HG02623 (cell line): ENCODE measurements at regions not wholly inside any gene's neighbourhood (a gene's known extent, or its start where the extent isn't known, plus 50 kb on each side); places are given as distances from the start of the nearest gene placed in this dataset.
"Not testable (repeated sequence)": the region's sequence is repeated elsewhere in the genome, so short reads cannot be mapped to it uniquely, and the experiment has no call there.

Experiments
- ATAC-seq: cut with Tn5 transposase; IDR thresholded peaks from one replicate; pipeline ENCODE4 v1.9.1; 2021; ENCODE audit warnings: moderate library complexity; ENCODE audit not compliant: unreplicated experiment

- ATAC-seq: no peak
Measured at GRCh38 chr7:27032839-27033238, 63.0 kb downstream of the HOXA1 start.

DNA sequence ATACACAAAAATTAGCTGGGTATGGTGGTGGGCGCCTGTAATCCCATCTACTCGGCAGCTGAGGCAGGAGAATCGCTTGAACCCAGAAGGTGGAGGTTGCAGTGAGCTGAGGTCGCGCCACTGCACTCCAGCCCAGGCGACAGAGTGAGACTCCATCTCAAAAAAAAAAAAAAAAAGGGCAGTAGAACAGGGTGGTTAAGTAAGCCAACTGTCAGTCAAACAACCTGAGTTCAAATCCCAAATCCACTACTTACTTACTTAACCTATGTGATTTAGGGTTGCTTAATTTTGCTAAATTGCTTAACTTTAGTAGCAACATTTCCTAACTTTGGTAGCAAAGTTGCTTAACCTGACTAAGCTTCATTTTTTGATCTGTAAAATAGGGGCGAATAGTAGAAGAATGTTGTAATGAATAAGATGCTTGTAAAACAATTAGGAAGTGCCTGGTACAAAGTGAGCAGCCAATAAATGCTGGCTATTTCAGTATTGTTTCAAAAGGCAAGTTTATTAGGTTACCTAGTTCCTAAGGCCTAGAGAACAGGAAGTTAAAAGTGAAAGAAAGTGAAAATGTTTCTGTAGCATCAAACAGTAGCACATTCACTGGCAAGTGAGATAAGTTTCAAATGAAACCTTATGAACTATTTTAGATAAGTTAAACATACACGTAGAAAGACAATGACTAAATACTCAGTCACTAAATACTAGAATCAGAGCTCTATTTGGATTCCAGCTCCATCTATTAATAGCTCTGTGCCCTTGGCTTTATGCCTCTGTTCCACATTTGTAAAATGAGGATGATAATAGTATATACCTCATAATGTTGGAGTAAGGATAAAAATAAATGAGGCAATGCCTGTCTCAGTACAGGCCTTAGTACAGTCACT lies 64.3 kb downstream of the HOXA1 start:
- peak; percentile 61 for ATAC-seq

DNA sequence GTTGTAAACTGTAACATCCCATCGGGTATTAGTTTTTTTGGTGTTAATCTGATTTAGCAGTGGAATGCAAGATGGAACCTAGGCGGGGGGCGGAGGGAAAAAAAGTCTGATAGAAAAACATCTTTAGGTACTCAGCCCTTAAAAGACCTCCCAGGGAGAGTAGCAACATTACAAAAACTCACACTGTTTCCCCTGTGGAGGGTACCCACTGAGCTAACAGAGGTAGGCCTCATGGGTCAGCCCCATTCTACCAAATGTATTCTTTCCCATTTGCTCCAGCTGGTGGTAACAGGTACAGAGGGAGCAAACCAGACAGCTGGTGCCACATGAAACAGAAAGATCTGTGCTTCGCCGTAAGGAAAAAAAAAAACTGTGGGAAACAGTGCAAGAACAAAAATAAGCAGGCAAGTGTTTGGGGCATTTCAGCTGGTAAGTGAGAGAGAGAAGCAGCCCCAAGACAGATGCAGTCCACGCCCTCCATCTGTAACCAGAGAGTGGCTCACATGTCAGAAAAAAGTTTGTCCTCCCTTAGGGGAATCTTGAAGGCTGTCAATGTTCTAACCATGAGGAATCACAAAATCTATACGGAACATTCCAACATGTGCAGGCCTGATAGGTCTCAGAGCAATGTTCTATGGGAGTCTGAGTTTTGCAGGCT lies 65.3 kb downstream of the HOXA1 start:
- no peak for ATAC-seq

- no peak for ATAC-seq
Measured at GRCh38 chr7:27025270-27025669, 70.5 kb downstream of the HOXA1 start.

DNA sequence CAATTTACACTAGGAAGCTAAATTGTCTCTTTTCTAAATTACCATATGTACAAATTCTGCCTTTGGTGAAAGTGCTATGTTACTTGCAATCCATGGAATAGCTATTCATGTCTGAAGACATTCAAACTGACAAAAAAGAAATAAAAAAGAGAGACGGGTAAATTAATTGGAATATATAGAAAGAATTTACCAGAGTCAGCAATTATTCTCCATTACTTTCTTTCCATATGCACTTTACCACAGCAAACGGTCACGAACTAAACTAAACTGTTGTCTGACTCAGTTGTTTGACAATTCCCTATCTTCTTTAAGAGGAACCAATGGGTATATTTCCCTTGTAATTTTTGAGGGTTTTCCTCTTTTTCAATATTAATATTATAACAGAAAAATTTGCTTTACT lies 85.7 kb downstream of the HOXA1 start:
- no peak for ATAC-seq

DNA sequence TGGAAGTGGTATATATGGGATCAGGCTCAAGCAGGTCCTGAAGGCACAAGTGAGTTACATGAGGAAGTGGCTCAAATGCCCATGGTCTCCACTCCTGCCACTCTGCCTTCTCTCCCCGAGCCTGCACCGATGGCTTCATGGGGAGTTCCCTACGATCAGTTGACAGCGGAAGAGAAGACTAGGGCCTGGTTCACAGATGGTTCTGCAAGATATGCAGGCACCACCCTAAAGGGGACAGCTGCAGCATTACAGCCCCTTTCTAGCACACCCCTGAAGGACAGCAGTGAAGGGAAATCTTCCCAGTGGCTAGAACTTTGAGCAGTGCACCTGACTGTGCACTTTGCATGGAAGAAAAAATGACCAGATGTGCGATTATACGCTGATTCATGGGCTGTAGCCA lies 95.3 kb downstream of the HOXA1 start:
- ATAC-seq: no peak

DNA sequence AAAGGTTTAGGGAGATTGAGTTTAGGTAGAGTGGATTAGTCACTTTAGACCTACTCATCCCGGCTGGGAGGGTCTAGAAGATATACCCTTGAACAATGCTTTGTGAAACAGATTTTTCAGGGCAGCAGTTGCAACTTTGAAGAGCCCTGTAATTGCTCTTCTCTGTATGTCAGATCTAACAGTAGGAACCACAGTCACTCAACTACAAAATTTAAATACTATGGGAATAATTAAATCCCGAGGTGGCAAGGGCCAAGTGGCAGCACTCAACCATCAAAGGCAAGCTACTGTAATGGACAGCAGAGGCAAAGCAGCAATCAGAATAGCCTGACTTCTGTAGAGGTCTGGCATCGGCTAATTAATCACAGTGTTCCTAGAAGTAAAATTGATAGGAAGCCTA lies 97.5 kb downstream of the HOXA1 start:
- not testable (repeated sequence) for ATAC-seq

GRCh38 chr7:26995666-26996065 lies 100.1 kb downstream of the HOXA1 start:
- no peak for ATAC-seq

GRCh38 chr7:26993816-26994810 lies 101.7 kb downstream of the HOXA1 start:
- ATAC-seq: no peak

DNA sequence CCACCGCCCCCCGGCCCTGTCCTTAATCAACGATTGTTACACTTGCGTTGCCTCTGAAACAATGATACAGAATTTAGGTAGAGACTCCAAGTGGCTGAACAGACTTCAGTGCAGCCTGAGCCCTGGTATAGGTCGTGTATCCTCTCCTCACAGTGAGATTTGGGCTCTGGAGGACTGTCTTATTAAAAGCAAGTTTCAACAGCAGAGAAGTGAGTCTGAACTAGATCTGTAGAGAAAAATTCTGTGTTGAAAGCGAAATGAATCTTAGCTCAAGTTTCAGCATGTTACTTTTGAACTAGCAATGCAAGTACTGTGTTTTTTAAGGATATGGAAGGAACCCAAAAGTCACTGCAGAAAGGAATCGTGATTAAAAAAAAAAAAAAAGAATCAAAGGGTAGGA lies 103.1 kb downstream of the HOXA1 start:
- no peak for ATAC-seq

GRCh38 chr7:26991796-26992195 lies 104.0 kb downstream of the HOXA1 start:
- ATAC-seq: no peak

GRCh38 chr7:26989897-26990670 lies 105.7 kb downstream of the HOXA1 start:
- ATAC-seq: no peak

DNA sequence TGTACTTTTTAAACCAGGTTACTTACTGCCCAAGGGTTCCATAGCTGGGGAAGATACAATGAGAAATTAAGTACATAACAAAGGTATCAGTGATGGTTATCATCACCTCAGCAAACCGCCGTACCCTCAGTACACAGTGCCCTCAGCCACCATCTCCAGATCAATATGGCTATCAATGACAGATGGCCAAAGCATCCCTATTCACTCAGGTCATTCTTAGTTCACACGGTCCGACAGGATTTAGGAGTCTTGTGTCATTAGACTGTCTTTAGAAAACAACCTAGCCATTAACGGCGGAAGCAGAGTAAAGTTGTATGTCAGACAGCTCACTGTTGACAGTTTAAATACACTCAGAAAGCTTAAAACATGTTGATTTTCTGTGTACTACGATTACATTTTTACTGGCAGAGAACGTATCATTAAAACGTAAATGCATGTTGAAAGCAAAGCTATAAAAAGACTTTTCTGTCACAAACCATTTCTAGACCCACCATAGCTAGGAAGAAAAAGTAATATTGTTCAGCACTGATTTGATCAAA lies 106.9 kb downstream of the HOXA1 start:
- no peak for ATAC-seq

DNA sequence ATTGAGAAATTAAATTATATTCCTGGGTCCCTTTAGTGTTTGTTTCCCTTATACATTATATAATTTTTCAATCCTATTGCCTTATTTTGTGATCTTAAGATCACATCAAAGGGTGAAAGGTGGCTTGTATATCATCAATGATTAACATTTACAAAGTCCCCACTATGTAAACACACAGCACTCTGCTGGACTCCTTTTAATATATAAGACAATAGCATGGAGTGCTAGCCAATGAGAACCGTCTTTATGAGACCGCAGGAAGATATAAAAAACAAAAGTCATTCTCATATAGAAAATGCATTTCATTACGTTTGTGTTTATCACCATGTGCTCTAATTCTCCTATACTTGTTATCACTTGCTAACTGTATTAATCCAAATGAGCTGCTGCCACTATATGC lies 108.5 kb downstream of the HOXA1 start:
- no peak for ATAC-seq

DNA sequence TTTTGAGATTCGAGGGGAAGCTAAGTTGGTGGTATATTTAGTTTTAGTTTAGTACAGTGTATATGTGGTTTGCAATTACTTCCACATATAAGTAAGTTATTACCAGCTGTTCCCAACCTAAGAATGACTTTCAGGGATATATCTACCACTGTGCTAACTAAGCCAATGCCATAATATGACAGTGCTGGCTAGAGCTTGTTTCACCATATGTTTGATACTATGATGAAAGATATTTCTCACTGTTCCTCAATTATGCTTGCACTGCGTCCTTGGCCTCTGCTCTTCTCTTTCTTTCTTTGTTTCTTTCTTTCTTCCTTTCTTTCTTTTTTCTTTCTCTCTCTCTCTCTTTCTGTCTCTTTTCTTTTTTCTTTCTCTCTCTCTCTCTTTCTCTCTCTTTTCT lies 113.8 kb upstream of the SKAP2 start:
- ATAC-seq: no peak

DNA sequence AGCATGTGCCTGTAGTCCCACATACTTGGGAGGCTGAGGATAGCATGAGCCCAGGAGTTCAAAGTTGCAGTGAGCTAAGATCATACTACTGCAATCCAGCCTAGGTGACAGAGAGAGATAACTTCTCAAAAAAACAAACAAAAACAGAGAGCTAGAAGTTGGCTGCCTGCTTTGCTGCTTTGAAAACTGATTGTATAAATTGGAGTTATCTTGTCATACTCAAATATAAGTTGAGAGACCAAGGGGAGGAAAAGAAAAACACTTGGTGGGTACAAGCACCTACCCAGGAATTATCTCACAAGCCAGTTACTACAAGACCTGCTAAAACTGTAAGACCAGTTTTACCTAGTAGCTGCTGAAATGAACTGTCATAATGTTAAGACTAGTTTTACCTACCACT lies 112.5 kb upstream of the SKAP2 start:
- ATAC-seq: no peak

DNA sequence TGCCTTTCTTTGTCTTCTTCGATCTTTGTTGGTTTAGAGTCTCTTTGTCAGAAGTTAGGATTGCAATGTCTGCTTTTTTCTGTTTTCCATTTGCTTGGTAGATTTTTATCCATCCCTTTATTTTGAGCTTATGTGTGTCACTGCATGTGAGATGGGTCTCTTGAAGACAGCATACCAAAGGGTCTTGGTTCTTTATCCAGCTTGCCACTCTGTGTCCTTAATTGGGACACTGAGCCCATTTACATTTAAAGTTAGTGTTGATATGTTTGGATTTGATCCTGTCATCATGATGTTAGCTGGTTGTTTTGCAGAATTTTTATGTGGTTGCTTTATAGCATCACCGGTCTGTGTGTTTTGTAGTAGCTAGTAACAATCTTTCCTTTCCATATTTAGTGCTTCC lies 107.5 kb upstream of the SKAP2 start:
- not testable (repeated sequence) for ATAC-seq

GRCh38 chr7:26965724-26966123 lies 101.3 kb upstream of the SKAP2 start:
- no peak for ATAC-seq

DNA sequence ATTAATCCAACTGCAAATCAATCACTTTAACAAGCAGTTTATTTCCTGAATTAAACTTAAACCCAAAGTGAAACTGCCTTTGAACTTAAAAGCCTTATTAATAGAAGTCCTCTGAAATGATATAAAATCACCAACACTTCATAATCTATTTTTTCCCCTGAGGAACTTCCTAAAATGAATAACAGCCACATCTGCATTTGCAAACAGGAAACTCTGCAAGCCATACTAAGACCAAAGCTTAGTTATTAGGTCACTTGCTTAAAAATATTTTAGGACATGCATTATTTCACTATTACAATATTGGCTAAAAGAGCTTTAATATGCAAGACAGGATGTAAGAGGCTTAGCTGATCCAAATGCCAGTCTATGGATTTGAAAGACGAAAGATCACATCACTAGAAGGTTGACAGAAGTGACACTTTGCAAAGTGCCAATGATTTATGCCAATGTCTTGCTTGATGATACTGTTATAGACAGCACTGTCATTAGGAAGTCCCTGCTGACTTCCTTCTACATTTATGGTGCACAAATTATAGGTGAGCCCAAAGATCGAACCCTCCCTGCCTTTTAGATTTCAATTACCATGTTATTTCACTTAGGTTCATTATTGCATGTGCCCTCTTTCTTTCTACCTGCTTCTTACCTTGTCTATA lies 99.9 kb upstream of the SKAP2 start:
- no peak for ATAC-seq

DNA sequence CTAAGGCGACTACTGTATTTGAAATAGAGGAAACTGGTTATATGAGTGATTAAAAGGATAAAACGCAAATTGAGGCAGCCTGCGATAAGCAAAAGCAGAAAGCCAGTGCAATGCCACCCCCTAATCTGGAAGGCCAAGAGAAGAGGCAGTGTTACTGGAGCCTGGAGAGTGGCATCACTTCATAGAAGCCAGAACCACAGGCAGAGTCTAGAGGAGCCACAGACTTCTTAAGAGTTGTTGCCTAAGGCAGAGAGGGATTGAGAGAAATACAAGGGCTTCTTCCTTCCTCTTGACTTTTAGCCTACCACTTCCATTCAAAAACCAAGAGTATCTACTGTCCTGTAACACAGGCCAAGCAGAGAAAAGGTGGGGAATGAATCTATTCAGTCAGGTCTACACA lies 94.9 kb upstream of the SKAP2 start:
- no peak for ATAC-seq
